GM19239 (cell line): ENCODE measurements at regions not wholly inside any gene's neighbourhood (a gene's known extent, or its start where the extent isn't known, plus 50 kb on each side); places are given as distances from the start of the nearest gene placed in this dataset.

Source experiments
- DNase-seq: peaks from one replicate; pipeline ENCODE4 v3.0.0; 2011; ENCODE audit warnings: low spot score; ENCODE audit not compliant: insufficient read length
- FAIRE-seq: peaks from 2 replicates; lab custom pipeline; 2011; peaks lifted over from hg19 to GRCh38; lab: Jason Lieb, UNC

GRCh38 chr10:62894156-62894555 lies 78.0 kb upstream of the EGR2 start:
- no peak for DNase-seq
- FAIRE-seq = no peak

DNA sequence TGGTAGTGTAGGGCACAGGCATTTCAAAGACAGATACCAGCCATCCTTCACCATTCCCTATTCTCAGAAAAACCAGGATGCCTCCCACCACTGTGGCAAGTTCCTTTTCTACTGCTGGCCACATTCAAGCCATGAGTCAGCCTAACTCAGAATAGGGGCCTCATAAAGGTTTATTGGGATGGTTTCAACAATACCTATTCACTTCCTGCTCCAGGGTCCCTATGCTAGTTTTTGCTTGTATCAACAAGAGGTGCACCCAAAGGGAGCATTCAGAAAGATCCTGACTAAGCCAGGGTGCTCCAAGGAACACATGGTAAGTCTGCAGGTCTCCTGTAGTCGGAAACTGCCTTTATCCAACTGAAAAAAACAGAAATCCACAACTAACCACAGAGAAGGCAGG lies 76.9 kb upstream of the EGR2 start:
- no peak for FAIRE-seq
- no peak for DNase-seq

GRCh38 chr10:62890395-62890794 lies 74.2 kb upstream of the EGR2 start:
- FAIRE-seq = no peak
- no peak for DNase-seq

DNA sequence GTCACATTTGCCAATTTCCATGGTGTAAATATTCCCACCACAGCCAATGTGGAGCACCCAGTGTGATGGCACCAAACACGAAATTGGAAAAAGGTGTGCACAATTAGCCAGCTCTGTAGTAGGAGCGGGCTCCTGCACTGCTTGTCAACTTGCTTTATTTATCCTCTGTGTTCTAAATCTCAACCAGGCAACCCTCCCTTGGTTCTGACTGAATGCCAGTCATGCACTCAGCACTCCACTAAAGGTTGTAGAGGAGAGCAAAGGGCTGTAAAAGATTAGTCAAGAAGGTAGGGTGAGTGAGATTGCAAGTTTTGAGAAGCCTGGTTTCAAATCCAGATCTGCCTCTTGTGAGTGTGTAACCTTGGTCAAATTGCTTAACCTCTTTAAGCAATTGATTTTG lies 71.5 kb upstream of the EGR2 start:
- FAIRE-seq (no peak), DNase-seq (no peak)

GRCh38 chr10:62885684-62886461 lies 69.7 kb upstream of the EGR2 start:
- FAIRE-seq (no peak), DNase-seq (no peak)

DNA sequence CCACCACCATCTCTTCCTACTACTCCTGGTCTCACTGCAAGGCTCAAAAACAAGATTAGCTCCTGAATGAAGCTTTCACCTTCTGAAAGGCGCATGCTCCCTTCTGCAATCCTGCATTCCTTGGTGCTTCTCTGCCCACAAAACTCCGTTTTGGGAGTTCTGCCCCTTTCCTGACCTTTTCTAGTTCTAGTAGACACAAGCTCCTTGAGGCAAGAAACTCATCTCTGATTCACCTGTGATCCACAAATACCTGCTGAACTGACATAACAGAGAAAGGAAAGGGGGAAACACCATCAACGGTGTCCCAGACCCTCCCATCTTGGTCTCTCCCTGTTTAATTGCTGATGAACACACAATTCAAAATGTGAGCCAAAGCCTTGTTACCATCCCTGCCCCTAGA lies 64.0 kb upstream of the EGR2 start:
- no peak for DNase-seq
- FAIRE-seq = no peak

DNA sequence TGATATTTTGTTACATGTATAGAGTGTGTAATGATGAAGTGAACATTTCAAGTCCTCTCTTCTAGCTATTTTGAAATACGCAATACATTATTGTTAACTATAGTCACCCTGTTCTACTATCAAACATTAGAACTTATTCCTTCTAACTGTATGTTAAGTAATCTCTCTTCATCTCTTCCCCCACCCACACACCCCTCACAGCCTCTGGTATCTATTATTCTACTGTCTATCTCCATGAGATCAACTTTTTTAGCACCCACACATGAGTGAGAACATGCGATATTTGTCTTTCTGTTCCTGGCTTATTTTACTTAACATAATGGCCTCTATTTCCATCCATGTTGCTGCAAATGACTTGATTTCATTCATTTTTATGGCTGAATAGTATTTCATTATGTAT lies 57.7 kb upstream of the EGR2 start:
- FAIRE-seq (no peak), DNase-seq (no peak)

GRCh38 chr10:62870866-62871265 lies 54.7 kb upstream of the EGR2 start:
- DNase-seq (no peak), FAIRE-seq (no peak)

- no peak for FAIRE-seq
- no peak for DNase-seq
Measured at GRCh38 chr10:62869958-62870357, 53.8 kb upstream of the EGR2 start.

- FAIRE-seq (no peak), DNase-seq (no peak)
Measured at GRCh38 chr10:62866941-62867340, 50.8 kb upstream of the EGR2 start.

GRCh38 chr10:62866451-62866850 lies 50.3 kb upstream of the EGR2 start:
- no peak for FAIRE-seq
- no peak for DNase-seq
